PFSK-1 (cell line): ENCODE measurements at regions not wholly inside any gene's neighbourhood (a gene's known extent, or its start where the extent isn't known, plus 50 kb on each side); places are given as distances from the start of the nearest gene placed in this dataset.

ENCODE experiments used
- FOXP2 ChIP-seq: optimal IDR thresholded peaks from 2 replicates; pipeline ENCODE3; 2011; ENCODE audit warnings: borderline replicate concordance, control low read depth, inconsistent platforms; ENCODE audit not compliant: insufficient read depth; ENCODE audit errors: extremely low read length, extremely low read depth
- POLR2AphosphoS5 ChIP-seq: IDR thresholded peaks from 2 replicates; pipeline ENCODE4 v1.6.1; 2012; ENCODE audit warnings: low read depth, mild to moderate bottlenecking, control low read depth, low read length, moderate library complexity
- SIN3A ChIP-seq: IDR thresholded peaks from 2 replicates; pipeline ENCODE4 v1.6.1; 2012; ENCODE audit warnings: mild to moderate bottlenecking, low read length, moderate library complexity, borderline replicate concordance; ENCODE audit not compliant: insufficient read depth
- TAF1 ChIP-seq: IDR thresholded peaks from 2 replicates; pipeline ENCODE4 v1.6.1; 2012; ENCODE audit warnings: low read length, control low read depth, borderline replicate concordance; ENCODE audit not compliant: insufficient read depth
- TF ChIP-seq, protein P1 (sequence below), 2 experiments: IDR thresholded peaks; 2 replicates each; pipeline versions ENCODE4 v1.6.1 to v1.8.0; 2011 to 2012; ENCODE audit warnings: low read depth in 2 of 2, low read length in 2 of 2, control low read depth in 1 of 2, inconsistent platforms in 1 of 2, mild to moderate bottlenecking in 1 of 2, moderate library complexity in 1 of 2; ENCODE audit not compliant: insufficient read depth in 1 of 2

DNA sequence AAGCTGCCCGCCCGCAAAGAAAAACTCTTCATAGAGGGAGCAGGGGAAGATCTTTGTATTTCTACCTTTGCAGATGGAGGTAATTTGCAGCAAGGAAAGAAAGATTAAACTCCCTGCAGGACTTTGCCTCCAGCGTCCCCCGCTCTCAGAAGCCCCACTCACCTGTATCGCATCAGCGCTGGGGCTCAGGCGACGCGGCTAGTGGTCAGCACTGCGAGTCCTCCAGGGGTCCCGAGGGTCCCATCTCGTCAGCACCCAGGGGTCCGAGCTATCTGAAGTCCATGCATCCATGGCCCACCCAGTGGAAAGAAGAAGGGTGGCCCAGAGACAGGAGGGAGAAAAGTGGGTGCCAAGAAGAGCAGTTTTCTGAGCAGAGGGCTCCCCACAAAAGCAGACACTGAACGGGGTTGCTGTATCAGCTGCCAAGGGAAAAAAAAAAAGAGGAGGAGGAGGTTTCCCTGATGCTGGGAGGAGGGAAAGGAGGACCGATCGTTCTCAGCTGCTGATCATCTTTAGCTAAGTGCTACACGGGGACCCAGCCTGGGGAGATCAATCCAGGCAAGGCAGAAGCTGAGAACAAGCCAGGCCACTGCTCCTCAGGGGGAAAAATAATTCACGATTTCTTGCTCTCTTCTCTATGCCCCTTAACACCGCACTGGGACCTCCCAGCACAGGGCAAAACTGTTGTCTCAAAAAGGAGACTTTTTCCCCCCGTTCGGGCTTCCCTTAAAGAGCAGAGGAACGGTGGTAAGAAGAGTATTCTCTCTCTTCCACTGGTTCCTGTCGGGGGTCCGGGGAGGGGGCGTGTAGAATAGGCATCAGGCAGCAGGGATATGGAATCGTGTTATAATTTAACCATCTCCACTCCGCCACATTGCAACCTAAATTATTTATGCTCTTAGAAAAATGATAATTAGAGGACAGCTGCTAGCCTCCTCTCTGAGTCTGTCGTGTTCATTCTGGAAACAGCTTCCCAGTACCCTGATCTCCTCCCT lies 117.7 kb upstream of the CACNA1A start:
- TF ChIP-seq FOXP2 (no peak), TAF1 (no peak), POLR2AphosphoS5 (no peak), SIN3A (no peak)
- TF ChIP-seq, protein P1, sequence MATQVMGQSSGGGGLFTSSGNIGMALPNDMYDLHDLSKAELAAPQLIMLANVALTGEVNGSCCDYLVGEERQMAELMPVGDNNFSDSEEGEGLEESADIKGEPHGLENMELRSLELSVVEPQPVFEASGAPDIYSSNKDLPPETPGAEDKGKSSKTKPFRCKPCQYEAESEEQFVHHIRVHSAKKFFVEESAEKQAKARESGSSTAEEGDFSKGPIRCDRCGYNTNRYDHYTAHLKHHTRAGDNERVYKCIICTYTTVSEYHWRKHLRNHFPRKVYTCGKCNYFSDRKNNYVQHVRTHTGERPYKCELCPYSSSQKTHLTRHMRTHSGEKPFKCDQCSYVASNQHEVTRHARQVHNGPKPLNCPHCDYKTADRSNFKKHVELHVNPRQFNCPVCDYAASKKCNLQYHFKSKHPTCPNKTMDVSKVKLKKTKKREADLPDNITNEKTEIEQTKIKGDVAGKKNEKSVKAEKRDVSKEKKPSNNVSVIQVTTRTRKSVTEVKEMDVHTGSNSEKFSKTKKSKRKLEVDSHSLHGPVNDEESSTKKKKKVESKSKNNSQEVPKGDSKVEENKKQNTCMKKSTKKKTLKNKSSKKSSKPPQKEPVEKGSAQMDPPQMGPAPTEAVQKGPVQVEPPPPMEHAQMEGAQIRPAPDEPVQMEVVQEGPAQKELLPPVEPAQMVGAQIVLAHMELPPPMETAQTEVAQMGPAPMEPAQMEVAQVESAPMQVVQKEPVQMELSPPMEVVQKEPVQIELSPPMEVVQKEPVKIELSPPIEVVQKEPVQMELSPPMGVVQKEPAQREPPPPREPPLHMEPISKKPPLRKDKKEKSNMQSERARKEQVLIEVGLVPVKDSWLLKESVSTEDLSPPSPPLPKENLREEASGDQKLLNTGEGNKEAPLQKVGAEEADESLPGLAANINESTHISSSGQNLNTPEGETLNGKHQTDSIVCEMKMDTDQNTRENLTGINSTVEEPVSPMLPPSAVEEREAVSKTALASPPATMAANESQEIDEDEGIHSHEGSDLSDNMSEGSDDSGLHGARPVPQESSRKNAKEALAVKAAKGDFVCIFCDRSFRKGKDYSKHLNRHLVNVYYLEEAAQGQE (IDR thresholded peaks at IDR 0.05; ENCODE audit: insufficient read depth in 1 of 2, low read depth in 2 of 2, low read length in 2 of 2) = no peak

DNA sequence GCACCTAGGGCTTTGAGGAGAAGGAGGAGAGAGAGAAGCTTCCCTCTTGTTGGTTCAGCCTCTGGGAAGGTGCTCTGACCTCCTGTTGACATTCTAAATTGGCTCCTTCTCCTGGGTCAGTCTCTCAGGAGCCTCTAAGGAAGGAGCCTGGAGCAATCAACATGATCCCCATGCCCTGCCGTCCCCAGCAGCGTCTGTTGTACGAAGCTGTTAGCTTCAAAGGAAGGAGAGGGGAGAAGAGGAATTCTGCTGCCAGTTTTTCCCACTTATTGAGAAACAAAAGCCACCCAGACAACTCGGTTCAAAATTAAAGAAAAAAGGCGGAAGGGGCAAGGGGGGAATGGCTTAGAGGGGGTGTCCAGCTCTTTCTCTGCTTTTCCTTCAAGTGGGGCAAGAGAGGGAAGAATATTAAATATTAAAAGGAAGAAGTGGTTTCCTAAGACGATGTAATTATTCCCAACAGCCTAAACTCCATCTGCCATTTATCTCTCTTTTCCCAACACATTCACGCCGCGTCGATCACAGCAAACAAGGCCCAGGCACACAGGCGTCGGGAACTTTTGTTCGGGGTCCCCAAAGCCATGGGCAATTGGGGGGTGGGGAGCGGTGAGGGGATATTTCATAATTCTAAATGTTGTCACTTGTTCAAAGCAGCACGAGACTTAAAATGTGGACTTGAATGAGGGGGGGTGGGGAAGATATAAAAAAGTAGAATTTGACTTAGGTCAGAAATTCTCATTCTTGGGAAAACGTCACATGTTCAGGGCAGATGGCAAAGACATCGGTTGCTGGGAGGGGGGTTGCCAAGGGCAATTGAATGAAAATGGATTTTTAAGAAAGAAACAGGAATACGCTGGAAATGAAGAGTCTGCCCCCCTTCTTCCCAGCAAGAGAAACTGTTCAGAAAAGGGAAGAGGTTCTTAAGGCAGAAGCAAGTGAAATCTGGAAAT lies 116.8 kb upstream of the CACNA1A start:
- TF ChIP-seq FOXP2 (no peak), SIN3A (no peak), TAF1 (no peak), POLR2AphosphoS5 (no peak)
- TF ChIP-seq, protein P1 (IDR thresholded peaks at IDR 0.05; ENCODE audit: insufficient read depth in 1 of 2, low read depth in 2 of 2, low read length in 2 of 2) = no peak

DNA sequence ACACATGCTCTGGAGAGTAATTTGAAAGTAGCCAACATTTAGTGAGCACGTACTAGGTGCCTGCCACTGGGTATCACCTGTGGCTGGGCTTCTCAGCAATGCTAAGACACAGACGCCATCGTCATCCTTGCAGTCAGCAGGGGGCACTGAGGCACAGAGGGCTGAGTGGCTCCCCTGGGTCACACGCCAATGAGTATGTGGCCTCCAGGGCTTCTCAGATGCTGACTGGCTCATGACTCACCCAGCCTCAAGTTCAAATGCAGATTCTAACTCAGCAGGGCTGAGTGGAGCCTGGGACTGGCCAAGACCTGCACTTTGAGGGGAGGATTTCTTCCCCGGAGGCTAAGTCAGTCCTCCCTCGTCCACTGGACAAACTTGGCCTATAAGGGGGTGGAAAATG lies 115.1 kb upstream of the CACNA1A start:
- no peak for TF ChIP-seq SIN3A
- TF ChIP-seq FOXP2 = no peak
- TF ChIP-seq, protein P1 (IDR thresholded peaks at IDR 0.05; ENCODE audit: insufficient read depth in 1 of 2, low read depth in 2 of 2, low read length in 2 of 2) = no peak
- no peak for TF ChIP-seq POLR2AphosphoS5
- no peak for TF ChIP-seq TAF1

- no peak for TF ChIP-seq TAF1
- TF ChIP-seq, protein P1 (IDR thresholded peaks at IDR 0.05; ENCODE audit: insufficient read depth in 1 of 2, low read depth in 2 of 2, low read length in 2 of 2) = no peak
- no peak for TF ChIP-seq FOXP2
- no peak for TF ChIP-seq POLR2AphosphoS5
- no peak for TF ChIP-seq SIN3A
These were observed 112.9 kb upstream of the CACNA1A start for GRCh38 chr19:13619203-13619632.
